K562 (cell line): ENCODE measurements at regions not wholly inside any gene's neighbourhood (a gene's known extent, or its start where the extent isn't known, plus 50 kb on each side); places are given as distances from the start of the nearest gene placed in this dataset.

ENCODE experiments used
- ATAC-seq: fragments of 200-7000 bp; cut with Tn5 transposase; 3 replicates; pipeline ENCODE4 v1.9.1; 2020; ENCODE audit warnings: moderate library complexity
- BruUV-seq: library from RNA; stranded (reverse); fragments of 400-500 nt; replicated peaks from 2 replicates; lab custom pipeline; 2021; lab: Mats Ljungman, UMichigan
- CTCF ChIA-PET: fragments of 300-600 bp; formaldehyde crosslinking; extraction: SDS; loops from one replicate; lab custom pipeline; 2021; ENCODE audit warnings: low intra/inter-chr PET ratio; lab: Yijun Ruan, JAX
- POLR2A ChIA-PET: fragments of 300-600, 350-650 bp; sonication (Branson Sonifier 250); formaldehyde crosslinking; extraction: SDS; loops from one replicate; lab custom pipeline; 2021; ENCODE audit warnings: antibody characterized with exemption, inconsistent platforms; lab: Yijun Ruan, JAX
- DNase-seq, 4 experiments: peaks; one replicate each; pipeline versions ENCODE4 v3.0.0 to v3.0.0-alpha.2; 2011 to 2018; ENCODE audit warnings: low spot score in 3 of 4, mixed read lengths in 3 of 4; ENCODE audit errors: extremely low read depth in 1 of 4
- FAIRE-seq: peaks from 2 replicates; lab custom pipeline; 2011; peaks lifted over from hg19 to GRCh38; lab: Jason Lieb, UNC
- H2AFZ ChIP-seq: 2 replicates; pipeline ENCODE4 v1.6.0; 2011; ENCODE audit warnings: low read depth, low read length, control low read depth, inconsistent platforms
- H3K27ac ChIP-seq: fragments of 200-600 bp; 3 replicates; pipeline ENCODE4 v1.8.0; 2011; ENCODE audit warnings: low read depth, mild to moderate bottlenecking, control low read depth, inconsistent platforms, low read length, moderate library complexity, mixed read lengths; ENCODE audit errors: extremely low read depth
- H3K27me3 ChIP-seq, 2 experiments: fragments of 300-600 bp in 1 of 2; 2 replicates in 1 of 2; 3 replicates in 1 of 2; pipeline versions ENCODE4 v1.6.0 to v1.8.0; 2011; ENCODE audit warnings: inconsistent platforms in 2 of 2, low read length in 2 of 2, mild to moderate bottlenecking in 1 of 2, mixed read lengths in 1 of 2, moderate library complexity in 1 of 2; ENCODE audit not compliant: control insufficient read depth in 2 of 2, insufficient read depth in 2 of 2
- H3K36me3 ChIP-seq: fragments of 300-600 bp; 3 replicates; pipeline ENCODE4 v1.8.0; 2011; ENCODE audit warnings: mild to moderate bottlenecking, low read length, inconsistent platforms; ENCODE audit not compliant: control insufficient read depth, insufficient read depth
- H3K4me1 ChIP-seq, 2 experiments: fragments of 200-600 bp in 1 of 2; replicated peaks in 1 of 2; 2 replicates in 1 of 2; 3 replicates in 1 of 2; pipeline versions ENCODE4 v1.5.1 to v1.8.0; 2011; ENCODE audit warnings: inconsistent platforms in 2 of 2, low read length in 2 of 2, mild to moderate bottlenecking in 1 of 2, mixed read lengths in 1 of 2, moderate library complexity in 1 of 2; ENCODE audit not compliant: control insufficient read depth in 2 of 2, insufficient read depth in 2 of 2
- H3K4me2 ChIP-seq: 2 replicates; pipeline ENCODE4 v1.6.1; 2011; ENCODE audit warnings: low read length, control low read depth, inconsistent platforms, mixed read lengths; ENCODE audit not compliant: insufficient read depth
- H3K4me3 ChIP-seq: fragments of 200-600 bp; sonication (generic), shearing (Covaris generic); 2 replicates; pipeline ENCODE4 v1.5.1; 2016; ENCODE audit warnings: control low read depth, inconsistent platforms
- H3K79me2 ChIP-seq: fragments of 200-600 bp; 3 replicates; pipeline ENCODE4 v1.8.0; 2011; ENCODE audit warnings: low read length, inconsistent platforms; ENCODE audit not compliant: control insufficient read depth, insufficient read depth
- H3K9ac ChIP-seq, 2 experiments: 2 replicates each; pipeline versions ENCODE4 v1.6.0 to v1.6.1; 2011; ENCODE audit warnings: low read depth in 2 of 2, low read length in 2 of 2, control low read depth in 1 of 2, inconsistent platforms in 1 of 2, mild to moderate bottlenecking in 1 of 2, mixed read lengths in 1 of 2; ENCODE audit not compliant: insufficient read depth in 1 of 2
- H3K9me1 ChIP-seq: one replicate; pipeline ENCODE4 v1.6.0; 2011; ENCODE audit warnings: inconsistent platforms, mild to moderate bottlenecking, low read length, moderate library complexity; ENCODE audit not compliant: control insufficient read depth, insufficient read depth
- H3K9me3 ChIP-seq: replicated peaks from 2 replicates; pipeline ENCODE4 v1.5.1; 2011; ENCODE audit warnings: low read depth, low read length, inconsistent platforms; ENCODE audit not compliant: control insufficient read depth, insufficient read depth
- H4K20me1 ChIP-seq: replicated peaks from 2 replicates; pipeline ENCODE4 v1.6.1; 2011; ENCODE audit warnings: low read length, inconsistent platforms, mixed read lengths; ENCODE audit not compliant: control insufficient read depth, insufficient read depth
- AFF1 ChIP-seq, 2 experiments: fragments of 450-650 bp; IDR thresholded peaks; 2 replicates each; pipeline ENCODE4 v1.6.1; 2018; ENCODE audit warnings: mild to moderate bottlenecking in 2 of 2, low read depth in 1 of 2; ENCODE audit not compliant: partially characterized antibody in 2 of 2
- MAX ChIP-seq: sonication (generic); formaldehyde crosslinking; IDR thresholded peaks from 2 replicates; pipeline ENCODE4 v1.9.0; 2022; ENCODE audit warnings: mild to moderate bottlenecking, missing genetic modification reagents
- MEF2D ChIP-seq: conservative IDR thresholded peaks from 2 replicates; pipeline ENCODE4 v1.6.1; 2016; ENCODE audit warnings: low read depth, missing genetic modification characterization, missing compliant biosample characterization
- SMARCA4 ChIP-seq: fragments of 450-650 bp; IDR thresholded peaks from 2 replicates; pipeline ENCODE4 v1.6.1; 2016
- TAF9B ChIP-seq: fragments of 450-650 bp; IDR thresholded peaks from 2 replicates; pipeline ENCODE4 v1.6.1; 2018; ENCODE audit warnings: mild to moderate bottlenecking; ENCODE audit not compliant: partially characterized antibody
- WGBS: fragments of 100-300 bp; shearing (Covaris generic); methylation state at CpG from one replicate; pipeline ENCODE4 v1.1.6; 2016; ENCODE audit warnings: low coverage, mixed read lengths; ENCODE audit not compliant: insufficient coverage; ENCODE audit errors: missing lambda C conversion rate; 5-methylcytosine and 5-hydroxymethylcytosine counted together
- in situ Hi-C: fragments of 300-500 bp; cut with MboI; formaldehyde crosslinking; loops from 4 replicates; pipeline ENCODE4 v1.15.0; 2018; ENCODE audit warnings: inconsistent platforms, mixed read lengths
- intact Hi-C: fragments of 100-400 bp; cut with micrococcal nuclease; formaldehyde crosslinking; loops from 2 replicates; pipeline ENCODE4 v1.14.2; 2022

DNA sequence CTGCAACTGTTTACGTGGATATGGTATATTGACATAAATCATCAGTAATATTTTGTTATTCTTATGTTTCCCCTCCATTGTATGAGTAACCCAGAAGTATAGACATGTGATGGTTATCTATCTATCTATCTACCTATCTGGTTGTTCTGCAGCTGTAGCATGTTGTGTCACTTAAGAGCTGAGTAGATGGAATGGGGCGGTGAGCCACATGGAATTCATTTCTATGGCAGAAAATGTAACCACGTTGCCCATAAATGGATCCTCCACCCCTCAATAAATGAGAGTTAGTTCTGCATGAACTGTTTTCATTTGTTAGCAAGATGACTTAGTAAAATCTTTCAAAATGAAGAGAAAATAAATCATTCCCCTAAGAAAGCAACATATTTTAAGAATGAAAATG, 553.2 kb downstream of the MAT2B start:
- TF ChIP-seq MEF2D (tag) (no peak), MAX (CRISPR knock-in tag) (no peak), TAF9B (no peak), SMARCA4 (no peak), AFF1 (IDR thresholded peaks at IDR 0.05; ENCODE audit: low read depth in 1 of 2, partially characterized antibody in 2 of 2) (no peak)
- intact Hi-C loops, result no loop called here
- FAIRE-seq, result no peak
- 4% methylated on average over 3 of the region's 3 CpGs for WGBS
- Histone ChIP-seq H3K79me2 (no peaks in the 10 kb centered on the region), H3K9me3 (no peaks in the 10 kb centered on the region), H2AFZ (no peak overlapping the region), H3K4me2 (no peak overlapping the region), H3K27me3 (no peaks in the 10 kb centered on the region), H3K27ac (no peak overlapping the region), H4K20me1 (no peaks in the 10 kb centered on the region), H3K9ac (no peak overlapping the region), H3K9me1 (no peaks in the 10 kb centered on the region), H3K4me3 (no peak overlapping the region), H3K36me3 (no peaks in the 10 kb centered on the region), H3K4me1 (no peaks in the 10 kb centered on the region)
- in situ Hi-C loops, result no loop called here
- no TSS peak for BruUV-seq
- ChIA-PET CTCF (no interaction called here), POLR2A (no interaction called here)
- no peak for ATAC-seq
- no peak for DNase-seq
